NCI-H2227 (cell line): ENCODE measurements at regions not wholly inside any gene's neighbourhood (a gene's known extent, or its start where the extent isn't known, plus 50 kb on each side); places are given as distances from the start of the nearest gene placed in this dataset.
A peak's percentile ranks its signal among the peaks of the same experiment; 100 is the strongest.

Source experiments
- DNase-seq: peaks from one replicate; lab custom pipeline; 2025; ENCODE audit not compliant: unreplicated experiment; lab: John Stamatoyannopoulos, UW

DNA sequence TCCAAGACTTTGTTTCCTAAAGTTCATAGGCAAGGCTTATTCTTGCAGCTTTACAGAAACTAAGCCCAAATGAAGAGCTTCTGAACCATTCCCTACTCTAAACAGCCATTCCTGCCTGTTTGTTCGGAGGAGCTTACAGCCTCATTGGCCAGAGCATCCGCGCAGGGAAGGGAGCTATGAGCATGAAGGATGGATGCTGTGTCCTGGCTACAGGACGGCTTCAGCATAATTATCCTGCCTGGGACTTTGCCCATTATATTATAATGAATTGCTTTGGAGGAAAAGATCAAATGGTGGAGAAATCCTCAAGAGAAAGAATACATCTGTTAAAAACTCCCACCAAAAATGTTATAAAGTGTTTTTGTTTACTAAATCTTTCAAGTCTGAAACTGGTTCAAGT is 378.2 kb upstream of the BTBD3 start:
- DNase-seq = peak; percentile 33

DNA sequence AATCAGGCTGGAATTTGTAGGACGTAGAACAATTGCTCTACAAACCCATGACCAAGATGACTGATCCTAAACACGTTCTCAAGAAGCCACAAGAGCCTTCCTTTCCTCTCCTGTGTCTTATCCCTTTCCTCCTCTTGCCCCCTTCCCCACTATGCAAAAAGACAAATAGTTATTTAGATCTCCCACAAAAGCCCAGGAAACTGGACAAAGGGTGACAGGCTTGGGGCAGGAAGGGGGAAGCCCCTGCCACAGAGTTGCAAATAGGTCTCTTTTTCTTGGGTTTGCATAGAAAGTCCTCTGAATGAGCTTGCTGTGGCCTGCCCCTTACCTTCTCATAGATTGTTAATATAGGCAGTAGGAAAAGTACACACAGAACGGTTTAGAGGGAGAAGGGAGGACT is 377.1 kb upstream of the BTBD3 start:
- DNase-seq = no peak

DNA sequence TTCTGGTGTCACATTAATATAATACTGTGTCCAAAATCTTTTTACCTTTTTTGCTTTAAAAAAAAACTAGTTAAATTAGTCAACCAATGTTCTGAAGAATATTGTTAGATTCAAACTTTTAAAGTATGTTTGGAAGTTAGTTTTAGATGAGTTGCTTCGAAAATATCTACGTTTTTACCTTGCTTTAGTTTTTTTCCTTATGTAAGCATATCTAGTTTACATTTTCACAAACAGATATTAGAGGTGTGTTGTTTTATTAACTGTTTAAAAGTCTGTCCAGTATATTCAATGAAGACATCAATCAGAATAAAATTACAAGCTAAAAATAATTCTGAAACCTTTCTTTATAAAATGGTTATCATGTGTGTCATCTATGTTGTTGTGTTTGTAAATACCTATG is 375.0 kb upstream of the BTBD3 start:
- DNase-seq = no peak

DNA sequence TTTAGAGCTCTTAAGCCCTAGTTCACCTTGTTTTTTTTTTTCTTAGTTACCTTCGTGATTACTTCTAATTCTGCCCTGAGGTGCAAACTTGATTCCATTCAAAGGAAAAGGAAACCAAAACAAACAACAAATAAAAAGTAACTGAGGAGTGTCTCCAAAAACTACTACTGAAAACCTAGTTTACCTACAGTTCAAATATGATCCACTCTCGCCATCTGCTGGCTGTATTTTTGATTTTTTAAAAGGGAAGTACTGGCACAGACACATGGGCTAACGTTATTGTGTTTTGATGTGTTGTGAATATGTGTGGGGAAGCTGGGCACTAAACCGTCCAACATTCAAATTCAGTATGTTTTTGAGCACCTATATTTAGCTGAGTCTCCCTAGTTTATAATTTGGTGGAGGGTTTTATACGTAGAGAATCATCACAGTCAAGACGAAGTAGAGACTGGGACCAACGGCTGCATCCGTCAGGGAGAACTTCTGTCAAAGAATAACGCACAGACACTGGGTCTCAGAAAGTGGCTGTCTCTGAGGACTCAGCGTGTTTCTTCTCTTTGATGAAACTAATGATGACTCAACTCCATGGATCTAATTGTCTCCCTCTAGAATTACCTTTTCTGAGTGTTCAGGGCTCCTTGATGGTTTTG is 373.5 kb upstream of the BTBD3 start:
- DNase-seq = peak; percentile 89

DNA sequence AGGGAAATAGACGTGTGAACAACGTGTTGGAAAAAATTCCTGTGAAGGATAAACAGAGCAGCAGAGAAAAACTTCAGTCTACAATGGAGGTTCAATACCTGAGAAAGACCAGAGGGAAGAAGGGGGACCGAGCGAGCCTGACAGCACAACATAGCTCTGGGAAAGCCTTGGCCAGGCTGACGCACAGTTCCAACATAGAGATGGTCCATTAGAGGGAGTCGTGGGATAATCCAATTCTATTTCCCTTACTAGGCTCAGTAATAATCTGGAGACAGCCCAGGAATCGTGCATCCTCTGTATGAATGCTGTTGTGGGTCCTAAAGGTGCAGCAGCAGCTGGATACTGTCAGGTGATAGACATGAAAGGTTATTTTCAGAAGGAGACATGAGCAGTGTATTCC is 370.8 kb upstream of the BTBD3 start:
- no peak for DNase-seq

DNA sequence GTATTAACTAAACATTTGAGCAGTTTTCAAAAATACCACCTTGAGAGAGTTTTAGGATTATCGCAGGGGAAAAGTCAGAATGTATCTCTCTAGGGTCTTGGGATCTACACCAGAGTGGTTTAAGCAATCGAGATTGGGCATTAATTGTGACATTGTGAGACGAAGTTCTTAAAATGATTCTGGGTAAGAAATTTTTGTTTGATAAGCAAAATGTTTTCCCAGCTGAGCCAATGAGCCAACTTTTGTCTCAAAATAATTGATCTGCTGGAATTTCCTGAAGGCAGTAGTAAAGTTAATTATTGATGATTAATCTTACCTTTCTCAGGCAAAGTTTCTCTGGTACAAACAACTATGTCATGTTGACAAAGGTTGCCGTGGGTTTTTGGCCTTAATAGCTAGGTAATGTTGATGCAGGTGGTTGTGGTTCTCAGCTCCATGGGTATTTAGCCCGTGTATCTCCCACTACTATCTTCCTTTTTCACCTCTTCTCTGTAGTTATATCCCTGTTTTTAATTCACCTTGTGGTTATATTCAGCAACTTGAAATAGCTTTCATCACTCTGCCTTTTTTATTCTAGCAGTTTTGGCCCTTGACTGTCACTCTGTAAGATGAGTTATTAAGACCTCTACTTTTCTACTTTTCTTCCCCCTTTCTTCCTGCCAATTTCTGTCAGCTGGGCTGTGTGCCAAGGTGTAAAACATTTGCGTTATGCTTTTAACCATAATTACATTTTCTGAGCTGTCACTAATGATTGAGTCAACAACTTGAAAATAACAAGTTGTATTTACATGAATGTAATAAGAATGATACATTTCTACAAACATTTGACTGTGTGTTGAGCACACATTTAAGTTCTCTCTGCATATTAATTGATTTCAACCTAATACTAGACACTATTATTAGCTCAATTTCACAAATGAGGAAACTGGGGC is 368.3 kb upstream of the BTBD3 start:
- peak; percentile 47 for DNase-seq

DNA sequence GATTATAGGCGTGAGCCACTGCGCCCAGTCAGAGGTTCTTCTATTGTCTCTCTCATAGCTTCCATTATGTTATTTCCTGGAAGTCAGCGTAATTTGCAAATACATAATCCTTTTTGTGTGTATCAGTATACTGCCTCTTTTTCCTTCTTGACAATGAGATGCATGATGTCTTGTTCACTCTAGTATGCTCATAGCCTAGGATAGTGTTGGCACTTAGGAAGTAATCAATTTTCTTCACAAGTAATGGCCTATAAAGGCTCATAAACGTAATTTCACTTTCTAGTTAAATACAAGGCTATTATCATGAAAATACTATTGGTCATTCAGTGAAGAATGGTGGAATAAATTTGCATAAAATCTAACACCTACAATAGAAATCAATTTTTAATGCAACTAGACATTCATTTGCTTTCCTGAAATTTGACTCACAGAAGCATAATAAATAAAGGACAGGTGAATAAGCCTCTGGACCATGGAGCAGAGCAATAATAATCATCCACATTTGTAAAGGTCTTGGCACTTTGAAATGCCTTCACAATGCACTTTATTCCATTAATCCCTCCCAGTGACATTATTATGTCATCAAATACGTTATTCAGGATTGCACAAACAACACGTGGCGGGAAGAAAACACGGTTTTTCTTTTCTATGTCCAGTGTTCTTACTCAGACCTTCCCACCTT is 366.9 kb upstream of the BTBD3 start:
- DNase-seq = no peak

DNA sequence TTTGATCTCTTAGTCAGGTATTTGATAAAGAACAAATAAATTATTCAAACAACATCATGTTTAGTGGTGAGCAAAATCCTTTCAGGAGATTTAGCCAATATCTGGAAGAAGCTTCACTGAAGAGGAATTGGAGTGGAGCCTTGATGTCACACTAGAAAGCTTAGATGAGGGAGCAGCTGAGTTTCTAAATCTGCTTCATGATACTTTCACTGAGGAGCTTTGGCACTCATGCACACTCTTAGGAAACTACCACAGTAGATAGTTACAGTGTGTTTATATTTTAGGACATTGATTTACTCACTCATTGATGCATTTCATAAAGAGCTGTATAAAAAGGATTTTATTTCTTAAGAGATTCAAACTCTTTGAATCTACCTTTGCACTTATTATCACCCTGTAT is 366.2 kb upstream of the BTBD3 start:
- no peak for DNase-seq

DNA sequence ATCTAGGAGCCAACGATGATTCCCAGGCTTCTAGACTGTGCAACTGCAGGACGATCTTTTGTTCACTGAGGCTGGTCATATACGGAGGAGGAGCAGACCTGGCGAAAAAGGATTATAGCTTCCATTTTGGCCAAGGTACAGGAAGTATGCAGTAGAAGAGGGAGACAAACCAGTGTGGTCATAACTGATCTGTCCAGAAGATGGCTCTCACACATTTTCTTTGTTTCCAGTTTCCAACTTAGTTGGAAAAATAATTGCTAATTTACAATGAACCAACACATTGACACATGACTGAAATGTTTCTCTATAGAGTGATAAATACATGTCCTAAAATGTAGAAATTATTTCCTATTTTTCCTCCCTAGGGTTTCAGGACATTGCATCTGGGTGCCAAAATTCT is 364.1 kb upstream of the BTBD3 start:
- DNase-seq = peak; percentile 42

DNA sequence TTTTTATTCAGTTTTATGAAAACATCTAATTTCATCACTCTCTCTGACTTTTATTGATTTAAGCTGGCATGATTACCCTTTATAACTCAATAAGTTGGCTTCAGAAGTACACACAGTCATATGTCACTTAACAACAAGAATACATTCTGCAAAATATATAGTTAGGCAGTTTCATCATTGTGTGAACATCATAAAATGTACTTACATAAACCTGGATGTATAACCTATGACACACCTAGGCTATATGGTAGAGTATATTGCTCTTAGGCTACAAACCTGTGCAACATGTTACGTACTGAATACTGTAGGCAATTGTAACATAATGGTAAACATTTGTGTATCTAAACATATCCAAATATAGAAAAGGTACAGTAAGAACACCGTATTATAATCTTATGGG is 362.2 kb upstream of the BTBD3 start:
- no peak for DNase-seq

DNA sequence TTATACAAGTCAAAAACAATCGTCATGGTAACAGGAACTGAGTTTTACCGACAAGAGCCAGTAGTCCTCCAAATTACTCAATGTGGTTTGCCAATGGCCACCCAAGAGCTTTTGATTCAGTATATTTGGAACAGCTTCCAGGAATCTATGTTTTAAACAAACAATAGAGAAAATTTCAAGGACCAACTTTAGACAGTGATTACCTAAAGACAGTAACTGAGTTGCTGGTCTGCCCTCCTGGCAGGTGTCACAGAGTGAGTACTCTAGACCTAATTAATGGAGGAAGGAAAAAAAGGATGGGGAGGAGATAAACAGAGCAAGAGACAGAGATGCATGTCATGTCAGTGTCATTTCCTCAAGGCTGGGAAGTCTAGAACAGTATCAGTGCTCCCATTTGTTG is 361.3 kb upstream of the BTBD3 start:
- no peak for DNase-seq

DNA sequence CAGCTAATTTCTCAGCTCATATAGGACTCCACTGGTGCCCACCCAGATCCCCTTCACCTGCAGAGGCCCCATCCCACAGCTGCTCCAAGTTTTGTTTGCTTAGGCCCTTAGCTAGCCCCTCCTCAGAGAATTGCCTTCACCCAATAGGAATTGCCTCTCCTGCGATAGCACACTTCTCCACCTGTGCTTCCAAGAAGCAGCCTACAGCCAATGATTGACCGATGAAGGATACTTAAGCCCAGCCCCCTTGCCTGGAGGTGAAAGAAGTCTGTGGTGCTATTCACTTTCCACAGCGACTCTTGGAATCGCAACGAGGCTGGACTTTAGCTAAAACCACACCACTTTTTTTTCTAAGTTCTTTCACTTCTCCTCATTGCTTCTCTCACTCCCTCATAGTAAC is 353.2 kb upstream of the BTBD3 start:
- no peak for DNase-seq

DNA sequence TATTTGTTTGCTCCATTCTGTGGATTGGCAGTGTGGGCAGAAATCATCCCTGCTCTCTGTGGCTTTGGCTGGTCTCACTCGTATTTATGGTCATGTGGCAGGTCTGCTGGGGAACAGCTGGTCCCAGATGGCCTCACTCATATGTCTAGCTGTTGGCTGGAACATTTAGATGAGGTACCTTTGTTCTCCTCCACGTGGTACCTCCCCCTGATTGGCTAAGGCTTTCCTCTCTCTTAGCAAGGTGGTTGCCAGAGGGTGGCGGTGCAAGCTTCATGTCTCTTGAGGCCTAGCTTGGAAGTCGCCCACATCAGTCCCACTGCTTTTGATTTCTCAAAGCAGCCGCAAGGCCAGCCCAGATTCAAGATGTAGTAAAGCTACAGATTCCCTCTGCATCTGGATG is 348.5 kb upstream of the BTBD3 start:
- peak; percentile 45 for DNase-seq

DNA sequence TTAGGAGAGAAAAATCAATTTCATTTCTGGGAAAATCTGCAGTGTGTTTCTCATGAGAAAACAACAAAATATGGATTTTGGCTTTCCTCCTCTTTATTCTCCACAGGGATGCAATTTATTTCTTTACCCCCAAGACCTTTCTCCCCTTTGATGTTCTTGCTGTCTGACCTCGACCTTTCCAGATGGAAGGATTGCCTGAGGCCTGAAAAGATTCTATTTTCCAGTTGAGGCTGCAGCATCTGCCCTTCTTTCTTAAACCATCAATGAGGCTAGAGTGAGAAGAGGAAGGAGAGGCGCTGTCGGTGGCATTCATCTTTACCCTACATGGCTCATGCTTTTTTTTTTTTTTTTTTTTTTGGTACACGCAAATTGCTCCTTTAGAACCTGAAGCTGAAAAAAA is 344.2 kb upstream of the BTBD3 start:
- no peak for DNase-seq

DNA sequence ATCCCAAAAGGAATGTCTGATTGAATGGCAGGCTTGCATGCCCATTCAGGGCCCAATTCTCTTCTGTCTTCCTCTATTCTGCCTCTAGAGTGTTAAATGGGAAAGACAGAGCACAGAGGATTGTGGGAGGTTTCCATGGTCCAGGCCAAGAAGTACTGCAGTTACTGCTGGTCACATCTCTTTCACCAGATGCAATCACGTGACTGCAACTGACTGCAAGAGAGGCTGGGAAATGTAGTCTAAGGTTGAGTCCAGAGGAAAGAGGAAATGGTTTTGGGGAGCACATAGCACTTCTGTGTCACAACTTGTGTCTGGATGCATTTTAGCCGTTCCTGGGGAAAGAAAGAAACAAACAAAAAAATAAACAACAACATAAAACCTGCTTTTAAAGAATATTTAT is 336.4 kb upstream of the BTBD3 start:
- DNase-seq = no peak

DNA sequence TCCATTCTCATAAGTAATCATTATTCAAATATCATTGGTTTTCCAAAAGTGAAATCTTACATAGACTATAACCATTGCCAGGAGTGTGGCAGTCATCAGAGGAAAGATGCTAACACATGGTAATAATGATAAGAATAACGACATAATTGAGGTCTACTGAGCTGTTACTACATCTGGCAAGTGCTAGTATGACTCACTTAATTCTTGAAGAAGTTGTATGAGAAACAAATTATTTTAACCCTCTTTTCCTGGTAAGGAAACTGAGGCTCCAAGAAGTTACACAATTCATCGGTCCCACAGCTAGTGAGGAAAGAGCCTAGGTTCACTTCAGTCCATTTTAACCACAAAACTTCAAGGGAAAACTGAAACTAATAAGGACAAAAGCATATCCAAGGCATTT is 335.6 kb upstream of the BTBD3 start:
- no peak for DNase-seq

DNA sequence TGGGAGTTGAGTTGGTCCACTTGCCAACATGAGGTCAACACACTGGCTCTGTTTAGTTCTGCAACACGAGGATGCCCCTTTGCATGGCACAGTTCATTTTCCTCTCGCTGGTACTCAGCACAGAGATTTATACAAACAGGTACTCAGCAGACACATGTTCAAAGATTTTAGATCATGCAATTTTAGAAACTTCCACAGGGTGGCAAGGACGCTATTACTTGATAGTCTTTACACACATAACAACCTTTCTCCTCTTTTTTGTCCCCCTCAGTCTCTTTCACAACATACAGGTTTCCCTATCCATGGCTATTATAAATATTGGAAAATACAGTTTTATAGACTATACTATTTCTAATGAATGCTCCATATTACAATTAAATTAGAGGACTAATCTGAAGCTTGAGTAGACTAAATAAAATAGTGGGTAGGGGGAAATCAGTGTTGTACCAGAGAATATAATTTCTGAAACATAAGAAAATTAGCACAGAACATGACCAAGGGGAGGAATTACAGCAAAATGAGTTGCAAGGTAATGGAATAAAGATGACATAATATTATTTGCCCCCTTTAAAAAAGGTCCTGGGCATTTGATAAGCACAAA is 331.8 kb upstream of the BTBD3 start:
- DNase-seq = peak; percentile 55

DNA sequence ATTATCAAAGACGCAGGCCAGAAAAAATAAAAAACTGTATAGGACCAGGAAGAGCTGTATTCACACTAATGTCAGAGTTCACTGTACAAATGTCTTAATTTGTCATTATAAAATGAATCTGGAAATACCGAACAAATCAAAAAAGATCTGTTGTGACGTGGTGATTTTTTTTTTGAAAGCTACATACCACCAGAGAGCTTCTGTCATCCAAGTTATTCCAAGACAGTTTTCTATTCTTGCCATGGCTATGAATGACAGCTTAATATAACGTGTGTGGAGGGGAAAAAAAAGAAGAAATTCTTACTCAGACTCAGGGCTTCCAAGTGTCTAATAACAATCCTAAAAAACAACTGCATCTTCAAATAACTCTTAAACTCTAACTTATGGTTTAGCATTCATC is 328.8 kb upstream of the BTBD3 start:
- no peak for DNase-seq

DNA sequence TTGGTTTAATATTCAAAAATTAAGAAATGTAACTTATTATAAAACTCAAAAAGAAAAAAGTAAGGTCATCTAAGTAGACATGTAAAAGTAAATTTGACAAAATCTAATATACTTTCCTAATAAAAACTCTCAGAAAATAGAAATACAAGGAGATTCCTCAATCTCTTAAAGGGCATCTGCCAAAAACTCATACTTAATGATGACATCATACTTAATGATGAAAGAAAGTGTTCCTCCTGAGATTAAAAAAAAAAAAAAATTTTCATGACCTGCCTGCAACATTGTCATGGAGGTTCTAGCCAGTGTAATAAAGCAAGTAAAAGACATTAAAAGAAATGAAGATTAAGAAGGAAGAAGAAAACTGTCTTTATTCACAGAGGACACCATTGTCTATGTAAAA is 325.7 kb upstream of the BTBD3 start:
- no peak for DNase-seq

DNA sequence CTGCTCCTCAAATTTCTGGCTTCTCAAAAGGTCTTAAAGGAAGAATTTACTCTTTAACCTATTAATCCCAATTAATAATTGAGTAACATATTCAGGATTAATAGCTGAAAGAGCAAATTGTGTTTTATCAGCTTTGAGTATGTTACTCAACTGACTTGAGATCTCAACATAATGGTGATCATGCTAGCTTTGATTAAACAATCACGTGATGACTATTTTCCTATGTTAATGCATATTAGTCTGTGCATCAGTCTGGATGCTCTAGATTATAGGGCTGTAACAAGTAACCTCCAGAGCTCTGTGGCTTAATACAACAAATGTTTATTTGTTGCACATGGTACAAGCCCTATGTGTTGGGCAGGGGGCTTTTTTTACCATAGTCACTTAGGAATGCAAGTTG is 313.4 kb upstream of the BTBD3 start:
- no peak for DNase-seq

DNA sequence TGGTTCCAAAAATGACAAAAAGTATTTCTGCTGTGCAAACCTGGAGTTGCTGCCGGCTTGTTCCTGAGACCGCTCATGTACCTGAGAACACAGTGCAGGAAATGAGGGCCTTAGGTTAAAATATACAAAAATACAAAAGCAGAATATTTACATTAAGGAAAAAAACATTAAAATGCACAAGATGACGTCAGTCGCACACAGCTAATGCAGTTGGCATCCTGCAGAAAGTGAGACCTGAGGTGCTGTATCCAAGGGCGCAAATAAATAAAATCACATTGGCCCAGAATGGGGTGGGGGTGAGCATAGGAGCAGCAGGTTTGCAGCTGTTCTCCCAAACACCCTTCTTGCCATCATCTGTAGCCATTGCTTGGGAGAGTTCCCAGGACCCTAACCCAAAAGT is 310.6 kb upstream of the BTBD3 start:
- no peak for DNase-seq

DNA sequence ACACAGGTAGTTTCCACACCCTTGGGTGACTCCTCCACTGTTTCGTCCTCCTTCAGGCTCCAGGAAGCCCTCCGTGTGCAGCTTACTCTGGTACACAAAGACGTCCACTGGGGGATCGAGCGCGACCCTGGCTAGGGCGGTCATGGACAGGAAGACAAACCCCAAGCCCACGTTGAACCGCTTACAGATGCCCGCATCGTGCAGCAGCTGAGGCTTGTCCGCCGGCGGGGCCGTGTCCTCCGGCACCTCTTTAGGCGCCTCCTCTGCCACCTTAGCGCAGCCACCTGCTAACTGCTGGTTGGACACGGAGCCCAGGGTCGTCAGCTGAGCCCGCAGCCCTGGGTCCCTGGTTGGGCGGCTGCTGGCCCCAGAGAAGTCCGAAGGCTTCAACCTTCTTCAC is 309.0 kb upstream of the BTBD3 start:
- DNase-seq = no peak
